ENCODE measurements at regions not wholly inside any gene's neighbourhood (a gene's known extent, or its start where the extent isn't known, plus 50 kb on each side); places are given as distances from the start of the nearest gene placed in this dataset.

DNA sequence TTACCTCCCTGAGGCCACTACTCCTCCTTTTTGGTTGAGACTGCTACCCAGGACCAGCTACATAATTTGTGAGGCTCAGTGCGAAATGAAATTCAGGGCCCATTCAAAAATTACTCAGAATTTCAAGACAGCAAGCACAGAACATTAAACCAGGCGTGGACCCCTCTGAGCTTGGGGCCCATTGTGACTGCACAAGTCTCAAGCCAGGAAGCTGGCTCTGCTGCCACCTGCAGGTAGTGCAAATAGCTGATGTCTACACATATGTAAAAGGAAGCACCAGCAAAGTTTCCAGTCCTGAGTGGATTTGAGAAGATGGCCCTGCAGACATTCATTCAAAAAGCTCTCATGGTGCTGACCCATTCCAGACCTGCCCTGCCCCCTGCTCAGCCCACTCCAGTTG, 213.4 kb upstream of the LNX1 start:
- no peaks in the 10 kb centered on the region for H4K20me1 ChIP-seq (ENCODE audit: insufficient read depth, low read length)
- H3K4me2 ChIP-seq (ENCODE audit: low read length), result no peak overlapping the region
- no peak overlapping the region for H3K27ac ChIP-seq (ENCODE audit: low read depth, low read length)
- no peaks in the 10 kb centered on the region for H3K36me3 ChIP-seq (ENCODE audit: insufficient read depth, low read length)
- DNase-seq (ENCODE audit: low read depth) (no peak), FAIRE-seq (no peak)
- no peaks in the 10 kb centered on the region for H3K9me3 ChIP-seq (ENCODE audit: insufficient read depth, low read depth, low read length)
- no peak overlapping the region for H3K4me3 ChIP-seq (ENCODE audit: insufficient read depth, low read depth, low read length)
- H3K27ac Mint-ChIP-seq (ENCODE audit: unreplicated experiment), result no peak overlapping the region
- H3K4me1 ChIP-seq (ENCODE audit: insufficient read depth, low read length), result no peaks in the 10 kb centered on the region
- H3K27me3 Mint-ChIP-seq (ENCODE audit: low read depth, unreplicated experiment), result peaks cover 14% of the 10 kb centered on the region
- no peaks in the 10 kb centered on the region for H3K79me2 ChIP-seq (ENCODE audit: insufficient read depth, low read length)
- no peaks in the 10 kb centered on the region for H3K27me3 ChIP-seq (ENCODE audit: insufficient read depth, low read length)
- TF ChIP-seq, protein P1, sequence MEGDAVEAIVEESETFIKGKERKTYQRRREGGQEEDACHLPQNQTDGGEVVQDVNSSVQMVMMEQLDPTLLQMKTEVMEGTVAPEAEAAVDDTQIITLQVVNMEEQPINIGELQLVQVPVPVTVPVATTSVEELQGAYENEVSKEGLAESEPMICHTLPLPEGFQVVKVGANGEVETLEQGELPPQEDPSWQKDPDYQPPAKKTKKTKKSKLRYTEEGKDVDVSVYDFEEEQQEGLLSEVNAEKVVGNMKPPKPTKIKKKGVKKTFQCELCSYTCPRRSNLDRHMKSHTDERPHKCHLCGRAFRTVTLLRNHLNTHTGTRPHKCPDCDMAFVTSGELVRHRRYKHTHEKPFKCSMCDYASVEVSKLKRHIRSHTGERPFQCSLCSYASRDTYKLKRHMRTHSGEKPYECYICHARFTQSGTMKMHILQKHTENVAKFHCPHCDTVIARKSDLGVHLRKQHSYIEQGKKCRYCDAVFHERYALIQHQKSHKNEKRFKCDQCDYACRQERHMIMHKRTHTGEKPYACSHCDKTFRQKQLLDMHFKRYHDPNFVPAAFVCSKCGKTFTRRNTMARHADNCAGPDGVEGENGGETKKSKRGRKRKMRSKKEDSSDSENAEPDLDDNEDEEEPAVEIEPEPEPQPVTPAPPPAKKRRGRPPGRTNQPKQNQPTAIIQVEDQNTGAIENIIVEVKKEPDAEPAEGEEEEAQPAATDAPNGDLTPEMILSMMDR (IDR thresholded peaks at IDR 0.05; ENCODE audit: insufficient read depth, low read depth, low read length), result no peak
- TF ChIP-seq EZH2 (IDR thresholded peaks at IDR 0.05; ENCODE audit: insufficient read depth, low read length), result no peak
- H3K36me3 Mint-ChIP-seq (ENCODE audit: low read depth, unreplicated experiment), result no peaks in the 10 kb centered on the region
- H2AFZ ChIP-seq (ENCODE audit: low read depth, low read length), result no peak overlapping the region
- H3K9ac ChIP-seq (ENCODE audit: low read length), result no peak overlapping the region
- no peaks in the 10 kb centered on the region for H3K4me1 Mint-ChIP-seq (ENCODE audit: low read depth, unreplicated experiment)
- no peaks in the 10 kb centered on the region for H3K9me3 Mint-ChIP-seq (ENCODE audit: unreplicated experiment)
- no peak overlapping the region for H3K4me3 Mint-ChIP-seq (ENCODE audit: unreplicated experiment)

DNA sequence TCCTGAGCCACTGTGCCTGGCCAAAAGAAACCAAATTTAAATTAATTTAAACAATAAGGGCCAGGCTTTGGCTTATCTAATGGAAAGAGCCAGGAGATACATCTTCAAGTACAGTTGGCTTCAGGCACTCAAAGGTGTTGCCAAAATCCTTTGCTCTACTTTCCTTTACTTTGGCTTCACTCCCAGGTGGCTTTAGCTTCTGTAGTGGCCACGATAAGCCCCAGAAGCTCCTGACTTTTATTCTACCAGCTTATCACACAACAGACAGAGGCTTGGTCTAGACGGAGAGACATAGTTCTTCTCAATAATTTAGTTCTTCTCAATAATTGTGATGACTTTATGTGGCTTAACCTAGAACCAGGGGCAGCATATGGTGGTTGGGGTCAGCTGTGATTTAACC, 211.2 kb upstream of the LNX1 start:
- FAIRE-seq (no peak), DNase-seq (ENCODE audit: low read depth) (no peak)

DNA sequence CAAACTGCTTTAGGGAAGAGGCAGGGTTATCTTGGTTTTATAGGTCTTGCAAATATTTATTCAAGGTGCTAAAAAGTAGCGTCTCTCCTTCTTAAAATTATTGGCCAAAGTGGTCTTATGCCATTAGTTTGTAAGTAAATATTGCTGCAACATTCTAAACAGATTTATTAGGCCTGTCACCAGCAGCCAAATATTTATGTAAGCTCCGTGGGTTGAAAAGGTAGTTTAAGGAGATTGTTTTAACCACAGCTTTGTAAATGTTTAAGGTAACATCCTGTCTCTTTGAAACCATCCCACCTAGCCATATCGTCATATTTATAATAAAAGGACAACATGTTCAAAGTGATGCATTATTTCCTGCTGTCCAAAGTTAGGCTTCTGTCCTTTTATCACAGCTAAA, 210.1 kb upstream of the LNX1 start:
- Histone ChIP-seq H3K27ac (ENCODE audit: low read depth, low read length) (no peak overlapping the region), H3K27me3 (ENCODE audit: insufficient read depth, low read length) (peaks cover 2% of the 10 kb centered on the region), H4K20me1 (ENCODE audit: insufficient read depth, low read length) (no peaks in the 10 kb centered on the region), H3K79me2 (ENCODE audit: insufficient read depth, low read length) (no peaks in the 10 kb centered on the region), H3K9me3 (ENCODE audit: insufficient read depth, low read depth, low read length) (no peaks in the 10 kb centered on the region), H3K4me3 (ENCODE audit: insufficient read depth, low read depth, low read length) (no peak overlapping the region), H3K4me2 (ENCODE audit: low read length) (no peak overlapping the region), H3K9ac (ENCODE audit: low read length) (no peak overlapping the region), H3K4me1 (ENCODE audit: insufficient read depth, low read length) (no peaks in the 10 kb centered on the region), H3K36me3 (ENCODE audit: insufficient read depth, low read length) (no peaks in the 10 kb centered on the region), H2AFZ (ENCODE audit: low read depth, low read length) (no peak overlapping the region)
- Mint-ChIP-seq H3K36me3 (ENCODE audit: low read depth, unreplicated experiment) (no peaks in the 10 kb centered on the region), H3K27me3 (ENCODE audit: low read depth, unreplicated experiment) (peaks cover 11% of the 10 kb centered on the region), H3K4me1 (ENCODE audit: low read depth, unreplicated experiment) (no peaks in the 10 kb centered on the region), H3K4me3 (ENCODE audit: unreplicated experiment) (no peak overlapping the region), H3K9me3 (ENCODE audit: unreplicated experiment) (no peaks in the 10 kb centered on the region), H3K27ac (ENCODE audit: unreplicated experiment) (no peak overlapping the region)
- TF ChIP-seq, protein P1 (IDR thresholded peaks at IDR 0.05; ENCODE audit: insufficient read depth, low read depth, low read length), result no peak
- TF ChIP-seq EZH2 (IDR thresholded peaks at IDR 0.05; ENCODE audit: insufficient read depth, low read length), result no peak
- FAIRE-seq (no peak), DNase-seq (ENCODE audit: low read depth) (no peak)

More for the DNA sequence above, 211.2 kb upstream of the LNX1 start:
- Mint-ChIP-seq H3K4me3 (ENCODE audit: unreplicated experiment) (no peak overlapping the region), H3K27ac (ENCODE audit: unreplicated experiment) (no peak overlapping the region), H3K4me1 (ENCODE audit: low read depth, unreplicated experiment) (no peaks in the 10 kb centered on the region), H3K27me3 (ENCODE audit: low read depth, unreplicated experiment) (peaks cover 14% of the 10 kb centered on the region), H3K9me3 (ENCODE audit: unreplicated experiment) (no peaks in the 10 kb centered on the region), H3K36me3 (ENCODE audit: low read depth, unreplicated experiment) (no peaks in the 10 kb centered on the region)
- Histone ChIP-seq H3K4me3 (ENCODE audit: insufficient read depth, low read depth, low read length) (no peak overlapping the region), H3K4me1 (ENCODE audit: insufficient read depth, low read length) (no peaks in the 10 kb centered on the region), H3K27ac (ENCODE audit: low read depth, low read length) (no peak overlapping the region), H3K9me3 (ENCODE audit: insufficient read depth, low read depth, low read length) (no peaks in the 10 kb centered on the region), H2AFZ (ENCODE audit: low read depth, low read length) (no peak overlapping the region), H3K36me3 (ENCODE audit: insufficient read depth, low read length) (no peaks in the 10 kb centered on the region), H3K4me2 (ENCODE audit: low read length) (no peak overlapping the region), H4K20me1 (ENCODE audit: insufficient read depth, low read length) (no peaks in the 10 kb centered on the region), H3K79me2 (ENCODE audit: insufficient read depth, low read length) (no peaks in the 10 kb centered on the region), H3K27me3 (ENCODE audit: insufficient read depth, low read length) (peaks cover 2% of the 10 kb centered on the region), H3K9ac (ENCODE audit: low read length) (no peak overlapping the region)
- TF ChIP-seq, protein P1 (IDR thresholded peaks at IDR 0.05; ENCODE audit: insufficient read depth, low read depth, low read length), result no peak
- no peak for TF ChIP-seq EZH2 (IDR thresholded peaks at IDR 0.05; ENCODE audit: insufficient read depth, low read length)
